HCT116 (cell line): ENCODE measurements at regions not wholly inside any gene's neighbourhood (a gene's known extent, or its start where the extent isn't known, plus 50 kb on each side); places are given as distances from the start of the nearest gene placed in this dataset.

Source experiments
- ATAC-seq: fragments of 200-7000 bp; cut with Tn5 transposase; 2 replicates; pipeline ENCODE4 v1.9.1; 2020; ENCODE audit warnings: mild to moderate bottlenecking, moderate library complexity
- BruUV-seq: library from RNA; stranded (reverse); fragments of 400-500 nt; replicated peaks from 2 replicates; lab custom pipeline; 2021; lab: Mats Ljungman, UMichigan
- CTCF ChIA-PET: fragments of 300-600 bp; sonication (Branson Sonifier 250); formaldehyde crosslinking; loops from one replicate; lab custom pipeline; 2021; ENCODE audit warnings: antibody characterized with exemption; lab: Charles Lee
- POLR2A ChIA-PET: fragments of 300-600, 350-600 bp; sonication (Branson Sonifier 250); formaldehyde crosslinking; loops from one replicate; lab custom pipeline; 2021; ENCODE audit warnings: antibody characterized with exemption; lab: Charles Lee
- RAD21 ChIA-PET, 2 experiments: fragments of 300-600 bp; sonication (Branson Sonifier 250); formaldehyde crosslinking; loops; one replicate each; lab custom pipeline; 2023; ENCODE audit warnings: low total read pairs in 2 of 2; ENCODE audit not compliant: uncharacterized antibody in 2 of 2, unreplicated experiment in 2 of 2, low non-redundant PET in 1 of 2; lab: Charles Lee
- DNase-seq: peaks from one replicate; pipeline ENCODE4 v3.0.0-alpha.2; 2010; ENCODE audit warnings: low read depth, low spot score
- H2AFZ ChIP-seq: fragments of 200-600 bp; shearing (Covaris generic), sonication (generic); 2 replicates; pipeline ENCODE4 v1.6.1; 2017; ENCODE audit warnings: low read depth, mixed run types, mixed read lengths, antibody characterized with exemption, low read length; ENCODE audit not compliant: poor library complexity, severe bottlenecking
- H3K27ac ChIP-seq: 2 replicates; pipeline ENCODE4 v1.5.1; 2012; ENCODE audit warnings: low read depth, low read length
- H3K27me3 ChIP-seq: fragments of 200-600 bp; sonication (generic); 2 replicates; pipeline ENCODE4 v1.6.1; 2016; ENCODE audit warnings: mixed run types, low read length, mixed read lengths; ENCODE audit not compliant: insufficient read depth
- H3K36me3 ChIP-seq, 2 experiments: fragments of 200-500 bp in 1 of 2; fragments of 200-600 bp in 1 of 2; sonication (Bioruptor generic) in 1 of 2; sonication (generic) in 1 of 2; 2 replicates each; pipeline versions ENCODE4 v1.5.1 to v1.6.1; 2014 to 2016; ENCODE audit warnings: low read length in 2 of 2, inconsistent platforms in 1 of 2, mixed read lengths in 1 of 2, mixed run types in 1 of 2; ENCODE audit not compliant: insufficient read depth in 2 of 2, control insufficient read depth in 1 of 2
- H3K4me1 ChIP-seq, 2 experiments: fragments of 200-600 bp in 1 of 2; sonication (generic) in 1 of 2; 2 replicates each; pipeline versions ENCODE4 v1.5.1 to v1.6.1; 2012 to 2017; ENCODE audit warnings: low read length in 2 of 2, inconsistent platforms in 1 of 2, mild to moderate bottlenecking in 1 of 2, mixed read lengths in 1 of 2, mixed run types in 1 of 2, moderate library complexity in 1 of 2; ENCODE audit not compliant: insufficient read depth in 2 of 2, control insufficient read depth in 1 of 2
- H3K4me2 ChIP-seq: fragments of 200-600 bp; sonication (generic); 2 replicates; pipeline ENCODE4 v1.6.1; 2017; ENCODE audit warnings: mixed run types, low read length, mixed read lengths
- H3K4me3 ChIP-seq, 2 experiments: fragments of 200-600 bp in 1 of 2; sonication (generic) in 1 of 2; replicated peaks in 1 of 2; 2 replicates each; pipeline ENCODE4 v1.5.1; 2011 to 2016; ENCODE audit warnings: low read length in 2 of 2, control low read depth in 1 of 2, low read depth in 1 of 2, mild to moderate bottlenecking in 1 of 2, mixed read lengths in 1 of 2, mixed run types in 1 of 2
- H3K79me2 ChIP-seq: fragments of 200-600 bp; sonication (generic); 2 replicates; pipeline ENCODE4 v1.6.1; 2017; ENCODE audit warnings: mild to moderate bottlenecking, mixed run types, low read length, moderate library complexity, mixed read lengths; ENCODE audit not compliant: insufficient read depth
- H3K9ac ChIP-seq: fragments of 200-600 bp; sonication (generic); 2 replicates; pipeline ENCODE4 v1.6.1; 2016; ENCODE audit warnings: low read length, mixed read lengths
- H3K9me2 ChIP-seq: fragments of 200-600 bp; sonication (generic), shearing (Covaris generic); 2 replicates; pipeline ENCODE4 v1.6.1; 2017; ENCODE audit warnings: mixed run types, mild to moderate bottlenecking, moderate library complexity; ENCODE audit not compliant: insufficient read depth
- H3K9me3 ChIP-seq, 2 experiments: fragments of 200-500 bp in 1 of 2; fragments of 200-600 bp in 1 of 2; sonication (Bioruptor generic) in 1 of 2; sonication (generic) in 1 of 2; 2 replicates each; pipeline ENCODE4 v1.6.1; 2014 to 2017; ENCODE audit warnings: low read length in 2 of 2, mixed read lengths in 2 of 2, inconsistent platforms in 1 of 2, low read depth in 1 of 2, mild to moderate bottlenecking in 1 of 2, mixed run types in 1 of 2, moderate library complexity in 1 of 2; ENCODE audit not compliant: control insufficient read depth in 1 of 2, insufficient read depth in 1 of 2
- H4K20me1 ChIP-seq: fragments of 200-600 bp; sonication (generic), shearing (Covaris generic); 2 replicates; pipeline ENCODE4 v1.6.1; 2017; ENCODE audit warnings: mixed run types, mild to moderate bottlenecking, moderate library complexity; ENCODE audit not compliant: insufficient read depth
- EZH2phosphoT487 ChIP-seq: fragments of 200-600 bp; IDR thresholded peaks from 2 replicates; pipeline ENCODE4 v1.6.1; 2018; ENCODE audit warnings: antibody characterized with exemption, borderline replicate concordance
- RAD21 ChIP-seq: IDR thresholded peaks from 2 replicates; pipeline ENCODE4 v1.6.1; 2012; ENCODE audit warnings: low read depth, mild to moderate bottlenecking
- SP1 ChIP-seq: IDR thresholded peaks from 2 replicates; pipeline ENCODE4 v1.6.1; 2012; ENCODE audit warnings: low read depth
- ZBTB33 ChIP-seq: IDR thresholded peaks from 2 replicates; pipeline ENCODE4 v1.6.1; 2011; ENCODE audit warnings: mild to moderate bottlenecking, low read length, moderate library complexity; ENCODE audit not compliant: insufficient replicate concordance; ENCODE audit errors: extremely low read depth
- intact Hi-C: fragments of 100-400 bp; cut with micrococcal nuclease; formaldehyde crosslinking; loops from 2 replicates; pipeline ENCODE4 v1.10.0; 2022

- no TSS peak for BruUV-seq
- H3K4me1 ChIP-seq, result peaks cover 9 to 62% of the 10 kb centered on the region in 2 experiments
- H3K27me3 ChIP-seq, result no peaks in the 10 kb centered on the region
- H2AFZ ChIP-seq, result no peak overlapping the region
- ATAC-seq (no peak), DNase-seq (no peak)
- CTCF ChIA-PET, result no interaction called here
- no peak overlapping the region for H3K4me3 ChIP-seq
- no peak for TF ChIP-seq EZH2phosphoT487
- no peak overlapping the region for H3K27ac ChIP-seq
- no peak overlapping the region for H3K9ac ChIP-seq
- no peaks in the 10 kb centered on the region for H3K79me2 ChIP-seq
- H3K4me2 ChIP-seq, result no peak overlapping the region
- H3K9me2 ChIP-seq, result no peaks in the 10 kb centered on the region
- intact Hi-C loops, result no loop called here
- POLR2A ChIA-PET, result no interaction called here
- no peaks in the 10 kb centered on the region for H3K9me3 ChIP-seq
- H4K20me1 ChIP-seq, result no peaks in the 10 kb centered on the region
- no peaks in the 10 kb centered on the region for H3K36me3 ChIP-seq
- RAD21 ChIA-PET, result no interaction called here
Measured at GRCh38 chr5:115456056-115456455, 88.5 kb downstream of the FEM1C start.

GRCh38 chr5:115455301-115455707, 89.3 kb downstream of the FEM1C start:
- Histone ChIP-seq H3K36me3 (no peaks in the 10 kb centered on the region), H3K9me2 (no peaks in the 10 kb centered on the region), H3K9ac (no peak overlapping the region), H3K27ac (no peak overlapping the region), H3K4me2 (no peak overlapping the region), H3K4me3 (no peak overlapping the region), H2AFZ (no peak overlapping the region), H4K20me1 (no peaks in the 10 kb centered on the region), H3K79me2 (no peaks in the 10 kb centered on the region), H3K9me3 (no peaks in the 10 kb centered on the region), H3K27me3 (no peaks in the 10 kb centered on the region), H3K4me1 (peaks cover 4 to 62% of the 10 kb centered on the region in 2 experiments; a peak in 2 of 4 replicates)
- CTCF ChIA-PET, result no interaction called here
- ATAC-seq (no peak), DNase-seq (no peak)
- BruUV-seq, result no TSS peak
- intact Hi-C loops, result no loop called here
- POLR2A ChIA-PET, result no interaction called here
- RAD21 ChIA-PET, result no interaction called here
- TF ChIP-seq ZBTB33, result no peak
- no peak for TF ChIP-seq SP1
- no peak for TF ChIP-seq RAD21
